Motor neuron (in vitro differentiated cells): ENCODE measurements at regions not wholly inside any gene's neighbourhood (a gene's known extent, or its start where the extent isn't known, plus 50 kb on each side); places are given as distances from the start of the nearest gene placed in this dataset.

Source experiments
- ATAC-seq, 8 experiments: fragments of 200-7000 bp; cut with Tn5 transposase; replicated peaks in 6 of 8; 2 replicates each; pipeline ENCODE4 v1.8.0; 2021; ENCODE audit warnings: mild to moderate bottlenecking in 8 of 8, moderate library complexity in 8 of 8
- H3K27ac ChIP-seq, 2 donors: fragments of 250-450 bp; sonication (Bioruptor Pico); 2 replicates each; pipeline ENCODE4 v1.9.0; 2021; ENCODE audit warnings: antibody characterized with exemption in 2 of 2, mild to moderate bottlenecking in 2 of 2, moderate library complexity in 1 of 2
- H3K4me1 ChIP-seq, 2 donors: fragments of 250-450 bp; sonication (Bioruptor Pico); replicated peaks in 1 of 2; 2 replicates each; pipeline ENCODE4 v1.6.1; 2021; ENCODE audit warnings: antibody characterized with exemption in 2 of 2, mild to moderate bottlenecking in 2 of 2, moderate library complexity in 1 of 2
- H3K4me3 ChIP-seq, 5 donors: fragments of 250-450 bp; sonication (Bioruptor Pico); 2 replicates each; pipeline ENCODE4 v1.9.0; 2021; ENCODE audit warnings: antibody characterized with exemption in 5 of 5, mild to moderate bottlenecking in 5 of 5, moderate library complexity in 4 of 5
- WGBS, 10 experiments: fragments of 450-650 bp; shearing (Covaris generic); methylation state at CpG; one replicate each; pipeline ENCODE4 v1.0.0; 2022; 5-methylcytosine and 5-hydroxymethylcytosine counted together
- in situ Hi-C, 9 experiments: fragments of 400-800 bp; cut with MboI; loops; one replicate each; pipeline ENCODE4 v1.15.0; 2021; ENCODE audit warnings: low sequenced_read_pairs in 9 of 9, low pct_unique_long_range_greater_than_20kb in 2 of 9; ENCODE audit not compliant: unreplicated experiment in 9 of 9

GRCh38 chr4:100591161-100591876 lies 73.5 kb upstream of the EMCN start:
- Histone ChIP-seq H3K4me1 (no peaks in the 10 kb centered on the region), H3K4me3 (no peak overlapping the region), H3K27ac (no peak overlapping the region)
- ATAC-seq = peak in 3 of 8 experiments; percentile 78 to 86 (median 82)
- WGBS, 10 experiments = 0 to 75% (median 56%) methylated on average over 1 to 7 of the region's 7 CpGs; no CpG with 5 or more reads in 1 of the 10 experiments
- in situ Hi-C loops = no loop called here

- no peak for ATAC-seq
- Histone ChIP-seq H3K4me3 (no peak overlapping the region), H3K27ac (no peak overlapping the region), H3K4me1 (no peaks in the 10 kb centered on the region)
- WGBS, 10 experiments = 83 to 100% (median 100%) methylated on average over 1 of the region's 1 CpG; no CpG with 5 or more reads in 3 of the 10 experiments
- in situ Hi-C loops = no loop called here
These were observed 72.5 kb upstream of the EMCN start for GRCh38 chr4:100590325-100590724.

DNA sequence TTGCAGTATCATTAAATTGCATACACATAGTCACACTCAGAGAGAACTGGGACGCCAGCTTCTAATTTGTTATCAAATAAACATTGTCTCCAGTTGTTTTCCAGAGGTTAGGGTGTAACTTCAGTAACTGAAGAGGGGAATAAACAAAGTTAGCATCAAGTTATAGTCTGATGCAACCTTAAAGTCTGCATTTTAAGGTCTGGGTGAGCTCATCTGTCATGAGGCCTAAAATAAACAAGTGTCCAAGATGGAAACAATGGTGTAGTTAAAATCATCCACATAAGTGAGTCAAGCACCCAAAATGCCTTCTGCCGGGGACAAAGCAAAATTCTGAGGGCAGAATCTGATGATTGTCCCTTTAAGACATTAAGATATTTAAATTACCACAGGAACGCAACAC lies 70.3 kb upstream of the EMCN start:
- WGBS, 10 experiments = 67 to 100% (median 90%) methylated on average over 1 to 3 of the region's 3 CpGs; no CpG with 5 or more reads in 1 of the 10 experiments
- ATAC-seq = peak in 2 of 8 experiments; percentile 75 to 78
- in situ Hi-C loops = no loop called here
- no peaks in the 10 kb centered on the region for H3K4me1 ChIP-seq
- no peak overlapping the region for H3K4me3 ChIP-seq
- no peak overlapping the region for H3K27ac ChIP-seq

DNA sequence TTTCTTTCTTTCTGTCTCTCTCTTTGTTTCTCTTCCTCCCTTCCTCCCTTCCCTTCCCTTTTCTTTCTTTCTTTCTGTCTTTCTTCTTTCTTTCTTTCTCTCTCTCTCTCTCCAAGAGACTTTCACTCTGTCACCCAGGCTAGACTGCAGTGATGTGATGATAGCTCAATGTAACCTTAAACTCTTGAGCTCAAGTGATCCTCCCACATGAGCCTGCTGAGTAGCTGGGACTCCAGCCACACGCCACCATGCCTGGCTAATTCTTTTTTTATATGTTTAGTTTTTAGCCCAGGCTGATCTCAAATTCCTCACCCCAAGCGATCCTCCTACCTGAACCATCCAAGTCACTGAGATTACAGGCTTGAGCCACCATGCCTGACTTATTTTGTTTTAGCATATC lies 64.3 kb upstream of the EMCN start:
- H3K27ac ChIP-seq = no peak overlapping the region
- in situ Hi-C loops = no loop called here
- ATAC-seq = no peak
- no peak overlapping the region for H3K4me3 ChIP-seq
- H3K4me1 ChIP-seq = no peaks in the 10 kb centered on the region
- WGBS, 10 experiments = 43 to 100% (median 79%) methylated on average over 1 to 2 of the region's 2 CpGs; no CpG with 5 or more reads in 1 of the 10 experiments

DNA sequence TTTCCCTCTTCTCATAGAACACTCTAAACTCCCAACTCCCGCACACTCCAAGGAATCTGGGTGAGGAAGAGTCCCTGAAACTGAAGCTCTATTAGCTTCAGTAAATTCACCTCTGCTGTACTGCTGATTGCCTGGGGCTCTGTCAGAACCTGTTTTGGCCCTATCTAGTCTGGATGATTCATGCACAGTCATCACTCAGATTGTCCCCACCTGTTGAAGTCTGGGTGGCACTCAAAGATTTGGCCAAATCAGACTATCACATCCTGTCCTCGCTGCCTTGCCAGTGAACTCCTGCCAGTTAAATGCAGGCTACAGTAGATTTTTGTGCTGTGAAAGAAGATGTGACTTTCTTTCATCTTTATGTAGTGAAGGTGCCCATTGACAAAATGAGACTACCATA lies 63.5 kb upstream of the EMCN start:
- H3K27ac ChIP-seq = no peak overlapping the region
- H3K4me1 ChIP-seq = no peaks in the 10 kb centered on the region
- WGBS, 10 experiments = 40 to 100% (median 80%) methylated on average over 1 to 2 of the region's 2 CpGs; no CpG with 5 or more reads in 3 of the 10 experiments
- in situ Hi-C loops = no loop called here
- H3K4me3 ChIP-seq = no peak overlapping the region
- ATAC-seq = peak in 2 of 8 experiments; percentile 41 to 49

GRCh38 chr4:100576570-100576969 lies 58.7 kb upstream of the EMCN start:
- no peak for ATAC-seq
- 70 to 100% (median 88%) methylated on average over 1 to 3 of the region's 3 CpGs; no CpG with 5 or more reads in 2 of the 10 experiments for WGBS, 10 experiments

GRCh38 chr4:100574607-100575006 lies 56.8 kb upstream of the EMCN start:
- no peak overlapping the region for H3K4me3 ChIP-seq
- H3K27ac ChIP-seq = no peak overlapping the region
- ATAC-seq = no peak
- in situ Hi-C loops = no loop called here
- 17 to 100% (median 82%) methylated on average over 1 to 2 of the region's 2 CpGs; no CpG with 5 or more reads in 2 of the 10 experiments for WGBS, 10 experiments
- H3K4me1 ChIP-seq = no peaks in the 10 kb centered on the region

More at GRCh38 chr4:100576570-100576969, 58.7 kb upstream of the EMCN start:
- in situ Hi-C loops = no loop called here
- Histone ChIP-seq H3K4me1 (no peaks in the 10 kb centered on the region), H3K27ac (no peak overlapping the region), H3K4me3 (no peak overlapping the region)

DNA sequence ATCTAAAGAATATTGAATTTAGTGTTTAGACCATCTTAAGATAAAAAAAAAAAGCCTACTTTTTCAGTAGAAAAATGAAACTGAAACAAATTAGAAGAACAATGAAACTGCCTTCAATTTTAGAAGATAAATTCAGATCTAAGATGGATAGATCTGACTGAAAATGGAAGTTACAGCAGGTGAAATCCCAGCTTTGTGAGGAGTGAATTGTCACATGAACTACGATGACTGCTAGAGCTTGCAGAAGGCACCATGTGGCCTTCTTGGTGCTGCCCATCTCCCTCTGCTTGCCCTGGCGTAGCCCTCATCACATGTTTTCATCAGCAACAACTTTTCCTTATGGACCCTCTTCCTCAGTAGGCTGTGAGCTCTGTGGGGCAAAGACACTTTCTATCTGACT lies 51.4 kb upstream of the EMCN start:
- in situ Hi-C loops = no loop called here
- ATAC-seq = no peak
- no peak overlapping the region for H3K4me3 ChIP-seq
- H3K4me1 ChIP-seq = no peaks in the 10 kb centered on the region
- H3K27ac ChIP-seq = no peak overlapping the region
- WGBS, 10 experiments = 0 to 100% (median 80%) methylated on average over 1 of the region's 2 CpGs; no CpG with 5 or more reads in 3 of the 10 experiments
